Activated T-cell treated with anti-CD3 and anti-CD28 coated beads, Interleukin-2, amount 50 U/mL, for 72 hours (primary cell): ENCODE measurements at regions not wholly inside any gene's neighbourhood (a gene's known extent, or its start where the extent isn't known, plus 50 kb on each side); places are given as distances from the start of the nearest gene placed in this dataset.

ENCODE experiments used
- ATAC-seq, 2 donors: fragments of 150-1000 bp; cut with Tn5 transposase; replicated peaks in 1 of 2; 2 replicates each; pipeline ENCODE4 v1.10.0; 2021; ENCODE audit warnings: moderate library complexity in 2 of 2, mild to moderate bottlenecking in 1 of 2
- DNase-seq, 2 donors: peaks; one replicate each; pipeline ENCODE4 v3.0.0; 2021 to 2022; ENCODE audit warnings: mixed read lengths in 1 of 2
- H3K27ac Mint-ChIP-seq: one replicate; pipeline ENCODE4 v1.8.0; 2022; ENCODE audit warnings: mild to moderate bottlenecking, moderate library complexity, mixed read lengths
- H3K27me3 Mint-ChIP-seq: one replicate; pipeline ENCODE4 v1.8.0; 2022; ENCODE audit warnings: low read depth, mixed read lengths
- H3K36me3 Mint-ChIP-seq, 2 donors: one replicate each; pipeline ENCODE4 v1.8.0; 2022; ENCODE audit warnings: mixed read lengths in 2 of 2, mild to moderate bottlenecking in 1 of 2; ENCODE audit not compliant: insufficient read depth in 2 of 2
- H3K4me1 Mint-ChIP-seq: one replicate; pipeline ENCODE4 v1.8.0; 2022; ENCODE audit warnings: low read depth, mixed read lengths
- H3K4me3 Mint-ChIP-seq, 2 donors: one replicate each; pipeline ENCODE4 v1.8.0; 2022; ENCODE audit warnings: mild to moderate bottlenecking in 2 of 2, mixed read lengths in 2 of 2, moderate library complexity in 2 of 2
- H3K9me3 Mint-ChIP-seq, 2 donors: one replicate each; pipeline ENCODE4 v1.8.0; 2022; ENCODE audit warnings: mixed read lengths in 2 of 2

- H3K36me3 Mint-ChIP-seq = peaks cover 0 to 3% of the 10 kb centered on the region in 2 donors
Measured at GRCh38 chr2:221818616-221819320, 246.7 kb upstream of the EPHA4 start.

GRCh38 chr2:221817878-221818277 lies 245.8 kb upstream of the EPHA4 start:
- Mint-ChIP-seq H3K27ac (no peak overlapping the region), H3K27me3 (no peaks in the 10 kb centered on the region), H3K4me3 (no peak overlapping the region), H3K4me1 (no peaks in the 10 kb centered on the region), H3K36me3 (peaks cover 0 to 3% of the 10 kb centered on the region in 2 donors), H3K9me3 (peaks cover 0 to 2% of the 10 kb centered on the region in 2 donors)
- DNase-seq = no peak
- no peak for ATAC-seq

More at GRCh38 chr2:221818616-221819320, 246.7 kb upstream of the EPHA4 start:
- DNase-seq (no peak), ATAC-seq (no peak)
- no peaks in the 10 kb centered on the region for H3K4me1 Mint-ChIP-seq
- no peak overlapping the region for H3K27ac Mint-ChIP-seq
- peaks cover 0 to 2% of the 10 kb centered on the region in 2 donors for H3K9me3 Mint-ChIP-seq
- H3K4me3 Mint-ChIP-seq = no peak overlapping the region
- no peaks in the 10 kb centered on the region for H3K27me3 Mint-ChIP-seq

GRCh38 chr2:221817052-221817451 lies 244.9 kb upstream of the EPHA4 start:
- Mint-ChIP-seq H3K4me1 (no peaks in the 10 kb centered on the region), H3K27ac (no peak overlapping the region), H3K4me3 (no peak overlapping the region), H3K9me3 (peaks cover 0 to 2% of the 10 kb centered on the region in 2 donors), H3K36me3 (peaks cover 0 to 3% of the 10 kb centered on the region in 2 donors), H3K27me3 (no peaks in the 10 kb centered on the region)
- no peak for ATAC-seq
- DNase-seq = no peak

GRCh38 chr2:221816566-221816965 lies 244.5 kb upstream of the EPHA4 start:
- H3K27ac Mint-ChIP-seq = no peak overlapping the region
- peaks cover 0 to 2% of the 10 kb centered on the region in 2 donors for H3K9me3 Mint-ChIP-seq
- H3K4me1 Mint-ChIP-seq = no peaks in the 10 kb centered on the region
- no peak overlapping the region for H3K4me3 Mint-ChIP-seq
- no peak for ATAC-seq
- peaks cover 0 to 3% of the 10 kb centered on the region in 2 donors for H3K36me3 Mint-ChIP-seq
- no peak for DNase-seq
- no peaks in the 10 kb centered on the region for H3K27me3 Mint-ChIP-seq

- no peaks in the 10 kb centered on the region for H3K4me1 Mint-ChIP-seq
- no peak overlapping the region for H3K4me3 Mint-ChIP-seq
- no peaks in the 10 kb centered on the region for H3K9me3 Mint-ChIP-seq
- DNase-seq (no peak), ATAC-seq (no peak)
- no peak overlapping the region for H3K27ac Mint-ChIP-seq
- H3K27me3 Mint-ChIP-seq = no peaks in the 10 kb centered on the region
- no peaks in the 10 kb centered on the region for H3K36me3 Mint-ChIP-seq
Measured at GRCh38 chr2:221810650-221811049, 238.5 kb upstream of the EPHA4 start.

- Mint-ChIP-seq H3K9me3 (no peaks in the 10 kb centered on the region), H3K4me3 (no peak overlapping the region), H3K27me3 (no peaks in the 10 kb centered on the region), H3K4me1 (no peaks in the 10 kb centered on the region), H3K36me3 (no peaks in the 10 kb centered on the region), H3K27ac (no peak overlapping the region)
- DNase-seq = no peak
- no peak for ATAC-seq
Measured at GRCh38 chr2:221810245-221810644, 238.1 kb upstream of the EPHA4 start.

- Mint-ChIP-seq H3K27ac (no peak overlapping the region), H3K36me3 (no peaks in the 10 kb centered on the region), H3K27me3 (no peaks in the 10 kb centered on the region), H3K9me3 (peaks cover 0 to 2% of the 10 kb centered on the region in 2 donors), H3K4me1 (no peaks in the 10 kb centered on the region), H3K4me3 (no peak overlapping the region)
- DNase-seq (no peak), ATAC-seq (no peak)
Measured at GRCh38 chr2:221808488-221808887, 236.4 kb upstream of the EPHA4 start.

GRCh38 chr2:221807706-221808105 lies 235.6 kb upstream of the EPHA4 start:
- ATAC-seq = no peak
- H3K27me3 Mint-ChIP-seq = no peaks in the 10 kb centered on the region

GRCh38 chr2:221802089-221802488 lies 230.0 kb upstream of the EPHA4 start:
- no peaks in the 10 kb centered on the region for H3K4me1 Mint-ChIP-seq
- peaks cover 0 to 4% of the 10 kb centered on the region in 2 donors for H3K9me3 Mint-ChIP-seq
- no peak overlapping the region for H3K27ac Mint-ChIP-seq
- H3K36me3 Mint-ChIP-seq = no peaks in the 10 kb centered on the region
- no peaks in the 10 kb centered on the region for H3K27me3 Mint-ChIP-seq
- ATAC-seq (no peak), DNase-seq (no peak)
- H3K4me3 Mint-ChIP-seq = no peak overlapping the region

More at GRCh38 chr2:221807706-221808105, 235.6 kb upstream of the EPHA4 start:
- H3K36me3 Mint-ChIP-seq = no peaks in the 10 kb centered on the region
- no peak overlapping the region for H3K27ac Mint-ChIP-seq
- no peak overlapping the region for H3K4me3 Mint-ChIP-seq
- no peak for DNase-seq
- no peaks in the 10 kb centered on the region for H3K4me1 Mint-ChIP-seq
- H3K9me3 Mint-ChIP-seq = peaks cover 0 to 2% of the 10 kb centered on the region in 2 donors

GRCh38 chr2:221792971-221793521 lies 220.9 kb upstream of the EPHA4 start:
- H3K36me3 Mint-ChIP-seq = no peaks in the 10 kb centered on the region
- no peaks in the 10 kb centered on the region for H3K27me3 Mint-ChIP-seq
- no peak for DNase-seq
- no peak overlapping the region for H3K27ac Mint-ChIP-seq
- H3K4me3 Mint-ChIP-seq = no peak overlapping the region
- no peak for ATAC-seq
- H3K4me1 Mint-ChIP-seq = no peaks in the 10 kb centered on the region
- peaks cover 0 to 3% of the 10 kb centered on the region in 2 donors for H3K9me3 Mint-ChIP-seq

GRCh38 chr2:221791844-221792243 lies 219.7 kb upstream of the EPHA4 start:
- H3K9me3 Mint-ChIP-seq = peaks cover 0 to 3% of the 10 kb centered on the region in 2 donors
- H3K27me3 Mint-ChIP-seq = no peaks in the 10 kb centered on the region
- H3K4me3 Mint-ChIP-seq = no peak overlapping the region
- no peak for ATAC-seq
- no peak overlapping the region for H3K27ac Mint-ChIP-seq
- H3K4me1 Mint-ChIP-seq = no peaks in the 10 kb centered on the region
- no peak for DNase-seq
- H3K36me3 Mint-ChIP-seq = no peaks in the 10 kb centered on the region

- Mint-ChIP-seq H3K4me3 (no peak overlapping the region), H3K4me1 (no peaks in the 10 kb centered on the region), H3K27ac (no peak overlapping the region), H3K9me3 (peaks cover 0 to 3% of the 10 kb centered on the region in 2 donors), H3K36me3 (no peaks in the 10 kb centered on the region), H3K27me3 (no peaks in the 10 kb centered on the region)
- DNase-seq (no peak), ATAC-seq (no peak)
Measured at GRCh38 chr2:221787561-221787960, 215.5 kb upstream of the EPHA4 start.

- H3K9me3 Mint-ChIP-seq = peaks cover 0 to 3% of the 10 kb centered on the region in 2 donors
- DNase-seq (no peak), ATAC-seq (no peak)
- no peak overlapping the region for H3K27ac Mint-ChIP-seq
- H3K36me3 Mint-ChIP-seq = no peaks in the 10 kb centered on the region
- no peaks in the 10 kb centered on the region for H3K27me3 Mint-ChIP-seq
- H3K4me3 Mint-ChIP-seq = no peak overlapping the region
- no peaks in the 10 kb centered on the region for H3K4me1 Mint-ChIP-seq
Measured at GRCh38 chr2:221786297-221786926, 214.3 kb upstream of the EPHA4 start.
